ENCODE measurements at regions not wholly inside any gene's neighbourhood (a gene's known extent, or its start where the extent isn't known, plus 50 kb on each side); places are given as distances from the start of the nearest gene placed in this dataset.

DNA sequence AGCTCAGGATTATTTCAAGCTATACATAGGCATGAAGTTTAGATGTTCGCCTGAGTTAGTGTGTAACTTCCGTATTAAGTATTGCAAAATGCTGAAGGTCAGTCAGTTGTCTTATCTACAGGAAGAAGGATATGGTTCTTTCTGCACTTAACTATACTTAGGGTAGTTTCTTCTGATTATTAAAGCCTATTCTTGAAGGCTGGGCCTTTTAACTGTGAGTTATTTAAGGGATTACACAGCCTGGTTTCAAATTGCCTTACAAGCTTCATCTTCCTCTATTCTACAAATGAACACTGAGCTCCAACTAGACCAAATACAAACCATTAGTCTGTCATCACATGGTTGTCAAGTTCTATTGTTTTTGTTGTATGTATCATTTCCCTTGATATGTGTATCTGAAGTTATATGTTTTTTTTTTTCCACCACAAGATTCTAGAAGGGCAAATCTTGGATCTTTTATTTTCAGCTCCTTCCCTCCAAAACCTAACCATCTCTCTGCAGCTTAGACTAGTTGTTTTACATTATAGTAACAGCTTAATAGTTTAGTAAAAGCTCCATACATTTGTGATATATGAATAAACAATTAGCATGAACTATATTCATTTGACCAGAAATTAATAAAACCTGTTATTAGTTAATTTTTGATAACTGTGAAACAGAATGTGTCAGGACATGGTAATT is 272.9 kb upstream of the KCNMB2 start:
- TF ChIP-seq ISL1 (CRISPR knock-in tag; IDR thresholded peaks at IDR 0.05) (no peak), CSDC2 (CRISPR knock-in tag; IDR thresholded peaks at IDR 0.05) (no peak), ARNTL (CRISPR knock-in tag; IDR thresholded peaks at IDR 0.05; ENCODE audit: borderline replicate concordance, low read depth) (no peak)
- TF ChIP-seq, protein P1, sequence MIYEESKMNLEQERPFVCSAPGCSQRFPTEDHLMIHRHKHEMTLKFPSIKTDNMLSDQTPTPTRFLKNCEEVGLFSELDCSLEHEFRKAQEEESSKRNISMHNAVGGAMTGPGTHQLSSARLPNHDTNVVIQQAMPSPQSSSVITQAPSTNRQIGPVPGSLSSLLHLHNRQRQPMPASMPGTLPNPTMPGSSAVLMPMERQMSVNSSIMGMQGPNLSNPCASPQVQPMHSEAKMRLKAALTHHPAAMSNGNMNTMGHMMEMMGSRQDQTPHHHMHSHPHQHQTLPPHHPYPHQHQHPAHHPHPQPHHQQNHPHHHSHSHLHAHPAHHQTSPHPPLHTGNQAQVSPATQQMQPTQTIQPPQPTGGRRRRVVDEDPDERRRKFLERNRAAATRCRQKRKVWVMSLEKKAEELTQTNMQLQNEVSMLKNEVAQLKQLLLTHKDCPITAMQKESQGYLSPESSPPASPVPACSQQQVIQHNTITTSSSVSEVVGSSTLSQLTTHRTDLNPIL (CRISPR knock-in tag; IDR thresholded peaks at IDR 0.05; ENCODE audit: low read depth) = no peak
- TF ChIP-seq, protein P2, sequence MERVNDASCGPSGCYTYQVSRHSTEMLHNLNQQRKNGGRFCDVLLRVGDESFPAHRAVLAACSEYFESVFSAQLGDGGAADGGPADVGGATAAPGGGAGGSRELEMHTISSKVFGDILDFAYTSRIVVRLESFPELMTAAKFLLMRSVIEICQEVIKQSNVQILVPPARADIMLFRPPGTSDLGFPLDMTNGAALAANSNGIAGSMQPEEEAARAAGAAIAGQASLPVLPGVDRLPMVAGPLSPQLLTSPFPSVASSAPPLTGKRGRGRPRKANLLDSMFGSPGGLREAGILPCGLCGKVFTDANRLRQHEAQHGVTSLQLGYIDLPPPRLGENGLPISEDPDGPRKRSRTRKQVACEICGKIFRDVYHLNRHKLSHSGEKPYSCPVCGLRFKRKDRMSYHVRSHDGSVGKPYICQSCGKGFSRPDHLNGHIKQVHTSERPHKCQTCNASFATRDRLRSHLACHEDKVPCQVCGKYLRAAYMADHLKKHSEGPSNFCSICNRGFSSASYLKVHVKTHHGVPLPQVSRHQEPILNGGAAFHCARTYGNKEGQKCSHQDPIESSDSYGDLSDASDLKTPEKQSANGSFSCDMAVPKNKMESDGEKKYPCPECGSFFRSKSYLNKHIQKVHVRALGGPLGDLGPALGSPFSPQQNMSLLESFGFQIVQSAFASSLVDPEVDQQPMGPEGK (CRISPR knock-in tag; IDR thresholded peaks at IDR 0.05; ENCODE audit: borderline replicate concordance) = no peak
- TF ChIP-seq, protein P3, sequence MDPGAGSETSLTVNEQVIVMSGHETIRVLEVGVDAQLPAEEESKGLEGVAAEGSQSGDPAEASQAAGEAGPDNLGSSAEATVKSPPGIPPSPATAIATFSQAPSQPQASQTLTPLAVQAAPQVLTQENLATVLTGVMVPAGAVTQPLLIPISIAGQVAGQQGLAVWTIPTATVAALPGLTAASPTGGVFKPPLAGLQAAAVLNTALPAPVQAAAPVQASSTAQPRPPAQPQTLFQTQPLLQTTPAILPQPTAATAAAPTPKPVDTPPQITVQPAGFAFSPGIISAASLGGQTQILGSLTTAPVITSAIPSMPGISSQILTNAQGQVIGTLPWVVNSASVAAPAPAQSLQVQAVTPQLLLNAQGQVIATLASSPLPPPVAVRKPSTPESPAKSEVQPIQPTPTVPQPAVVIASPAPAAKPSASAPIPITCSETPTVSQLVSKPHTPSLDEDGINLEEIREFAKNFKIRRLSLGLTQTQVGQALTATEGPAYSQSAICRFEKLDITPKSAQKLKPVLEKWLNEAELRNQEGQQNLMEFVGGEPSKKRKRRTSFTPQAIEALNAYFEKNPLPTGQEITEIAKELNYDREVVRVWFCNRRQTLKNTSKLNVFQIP (CRISPR knock-in tag; IDR thresholded peaks at IDR 0.05; ENCODE audit: borderline replicate concordance, low read depth) = no peak

Measured in SK-N-SH treated with all-trans-retinoic acid at 6 μM for 48 hours (cell line).